PC-9 (cell line): ENCODE measurements at regions not wholly inside any gene's neighbourhood (a gene's known extent, or its start where the extent isn't known, plus 50 kb on each side); places are given as distances from the start of the nearest gene placed in this dataset.
"Not testable (repeated sequence)": the region's sequence is repeated elsewhere in the genome, so short reads cannot be mapped to it uniquely, and the experiment has no call there.

Experiments
- CTCF ChIP-seq: fragments of 200-600 bp; sonication (generic); conservative IDR thresholded peaks from 2 replicates; pipeline ENCODE4 v1.6.1; 2017; ENCODE audit warnings: mixed run types, antibody characterized with exemption, mild to moderate bottlenecking, moderate library complexity
- EZH2 ChIP-seq: fragments of 200-600 bp; sonication (generic); IDR thresholded peaks from 2 replicates; pipeline ENCODE4 v1.8.0; 2017; ENCODE audit warnings: antibody characterized with exemption, low read depth

DNA sequence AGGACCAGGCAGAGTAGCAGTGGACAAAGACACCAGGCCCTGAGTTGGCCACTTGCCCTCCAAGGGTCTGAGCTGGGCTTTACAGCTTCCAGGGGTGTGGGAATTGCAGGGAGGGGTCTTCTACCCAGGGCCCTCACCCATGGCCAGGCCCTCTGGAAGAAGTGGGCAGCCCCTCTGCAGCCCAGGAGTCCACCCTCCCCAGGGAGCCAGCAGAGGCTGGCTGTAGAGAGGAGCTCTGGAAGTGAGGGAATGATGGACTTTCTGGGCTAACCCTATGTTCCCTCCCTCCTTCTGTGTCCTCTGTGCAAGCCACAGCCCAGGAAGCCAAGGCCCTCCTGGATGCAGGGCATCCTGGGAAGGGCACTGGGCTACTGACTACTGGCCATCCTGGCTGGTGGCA is 232.3 kb downstream of the POTEH start:
- TF ChIP-seq EZH2, CTCF: not testable (repeated sequence)
